ENCODE measurements at regions not wholly inside any gene's neighbourhood (a gene's known extent, or its start where the extent isn't known, plus 50 kb on each side); places are given as distances from the start of the nearest gene placed in this dataset.

DNA sequence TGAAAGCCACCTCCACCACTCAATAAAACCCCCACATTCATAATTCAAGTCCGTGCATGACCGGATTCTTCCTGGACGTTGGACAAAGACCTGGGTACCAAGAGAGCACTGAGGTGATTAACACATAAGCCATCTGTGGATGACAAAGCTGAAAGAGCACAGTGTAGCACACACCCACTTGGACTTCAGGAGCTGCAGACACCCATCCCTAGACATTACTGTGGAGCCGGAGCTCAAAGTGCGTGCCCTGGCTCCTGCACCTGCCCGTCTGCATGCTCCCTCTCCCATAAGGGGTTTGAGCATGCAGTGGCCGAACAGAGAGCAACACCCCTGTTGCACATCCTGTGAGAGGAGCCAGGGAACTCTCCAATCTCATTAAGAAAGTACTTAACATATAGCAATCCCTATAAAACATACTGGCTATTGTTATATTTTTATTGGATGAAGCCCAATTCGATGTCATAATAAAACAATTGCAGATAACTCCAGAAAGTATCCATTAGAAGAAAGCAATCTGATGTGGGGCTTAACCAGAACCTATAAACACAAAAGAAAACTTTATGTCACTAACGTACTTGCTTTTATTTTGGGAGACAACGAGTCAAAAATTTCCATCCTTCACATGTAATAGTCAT lies 1174.2 kb upstream of the C9orf72 start:
- no peak for DNase-seq (ENCODE audit: low spot score)

DNA sequence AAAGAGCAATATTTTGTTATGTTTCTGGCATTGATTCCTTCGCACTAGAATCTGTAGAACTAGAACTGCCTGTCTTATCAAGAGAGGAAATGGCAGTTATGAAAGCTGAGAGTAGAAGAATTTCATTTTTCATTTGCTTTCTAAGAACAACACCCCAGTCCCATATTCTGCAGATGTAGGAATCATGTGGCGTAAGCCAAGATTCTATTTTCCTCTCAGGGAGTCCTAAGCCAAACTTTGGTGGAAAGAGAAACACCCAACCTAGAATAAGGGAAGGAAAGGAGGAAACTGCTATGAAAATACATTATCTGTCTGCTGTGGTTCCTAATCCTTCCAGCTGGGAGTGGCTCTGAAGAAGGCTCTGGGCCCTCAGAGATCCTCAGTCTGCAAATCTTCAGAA lies 1176.9 kb upstream of the C9orf72 start:
- DNase-seq (ENCODE audit: low spot score) = no peak

DNA sequence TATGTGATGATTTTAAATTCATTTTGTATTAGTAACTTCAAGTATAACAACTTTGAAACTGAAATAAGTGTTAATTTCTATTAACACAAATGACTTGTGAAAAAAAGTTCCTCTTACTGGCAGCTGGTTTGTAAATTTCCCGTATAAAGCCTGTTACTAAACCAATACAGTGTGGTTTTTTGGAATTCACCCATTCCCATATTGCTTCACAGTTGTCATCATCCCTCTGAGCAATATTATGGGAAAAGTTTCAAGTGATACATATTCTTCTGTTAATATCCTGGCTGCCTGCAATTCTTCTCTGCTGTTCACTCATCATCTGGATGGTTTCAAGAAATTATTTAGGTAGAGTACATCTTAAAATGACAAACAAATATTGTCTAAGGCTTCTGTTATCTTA lies 1185.1 kb upstream of the C9orf72 start:
- DNase-seq (ENCODE audit: low spot score) = no peak

DNA sequence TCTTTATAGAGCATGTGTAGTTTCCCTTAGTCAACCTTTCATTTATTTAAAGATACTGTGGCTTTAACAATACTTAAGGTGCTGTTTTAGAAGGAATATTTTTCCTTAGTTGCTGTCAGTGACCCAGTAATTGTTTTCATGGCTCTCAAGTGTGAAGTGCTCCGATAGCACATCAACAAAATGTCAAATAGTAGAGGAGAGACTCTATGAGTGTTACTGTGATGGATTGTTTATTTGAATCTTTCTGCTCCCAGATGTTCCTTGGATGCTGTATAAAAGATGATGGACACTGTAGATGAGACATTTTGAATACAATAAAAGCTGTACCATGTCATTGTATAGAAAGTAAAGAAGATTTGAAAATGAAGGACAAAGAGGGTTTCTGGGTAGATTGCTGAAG lies 1185.7 kb upstream of the C9orf72 start:
- DNase-seq (ENCODE audit: low spot score) = no peak

DNA sequence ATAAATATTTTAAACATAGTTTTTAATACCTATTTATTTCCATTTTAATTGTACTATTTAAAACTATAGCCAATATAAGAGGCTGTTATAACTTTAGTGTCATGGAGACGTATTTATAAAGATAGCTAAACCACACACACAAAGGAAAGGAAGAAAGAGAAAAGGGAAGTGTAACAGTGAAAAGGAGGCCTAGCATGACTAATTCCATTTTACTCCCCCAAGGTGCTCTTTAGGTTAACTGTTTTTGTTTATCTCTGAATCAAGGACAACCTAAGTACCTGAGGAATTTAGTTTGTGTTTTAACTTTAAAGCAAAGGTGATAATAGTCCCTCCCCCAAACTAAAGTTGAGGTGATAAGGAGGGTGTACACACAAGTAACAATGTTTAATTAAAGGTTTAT lies 1188.9 kb upstream of the C9orf72 start:
- DNase-seq (ENCODE audit: low spot score) = no peak

DNA sequence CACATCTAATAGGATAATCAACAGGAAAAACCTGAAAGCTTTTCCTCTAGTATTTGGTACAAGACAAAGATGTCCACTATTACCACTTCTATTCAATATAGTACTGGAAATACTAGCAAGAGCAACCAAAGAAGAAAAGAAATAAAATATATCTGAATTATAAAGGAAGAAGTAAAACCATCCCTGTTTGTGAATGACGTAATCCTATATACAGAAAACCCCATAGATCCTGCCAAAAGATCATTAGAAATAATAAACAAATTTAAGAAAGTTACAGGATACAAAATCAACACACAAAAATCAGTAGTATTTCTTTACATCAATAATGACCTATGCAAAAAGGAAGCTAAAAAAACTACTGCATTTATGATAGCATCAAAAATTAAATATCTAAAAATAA lies 1191.3 kb upstream of the C9orf72 start:
- DNase-seq (ENCODE audit: low spot score) = no peak

DNA sequence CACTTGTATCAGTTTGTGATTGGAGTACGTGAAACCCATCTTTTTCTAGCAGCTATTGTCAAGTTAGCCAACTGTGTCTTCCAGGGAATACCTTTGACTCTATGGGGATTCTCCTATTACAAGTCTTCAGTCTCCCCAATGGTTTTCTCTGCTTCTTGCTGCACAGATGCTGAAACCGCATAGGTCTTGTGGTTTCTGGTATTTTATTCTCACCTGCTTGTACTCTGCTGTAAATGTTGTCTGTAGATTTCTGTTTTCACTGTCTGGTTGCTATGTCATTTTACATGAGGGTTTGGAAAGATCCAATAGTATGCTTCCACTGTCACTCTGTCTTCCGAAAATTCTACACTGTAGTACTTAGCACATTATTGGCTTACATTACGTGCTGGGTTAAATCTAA lies 1196.9 kb upstream of the C9orf72 start:
- no peak for DNase-seq (ENCODE audit: low spot score)

DNA sequence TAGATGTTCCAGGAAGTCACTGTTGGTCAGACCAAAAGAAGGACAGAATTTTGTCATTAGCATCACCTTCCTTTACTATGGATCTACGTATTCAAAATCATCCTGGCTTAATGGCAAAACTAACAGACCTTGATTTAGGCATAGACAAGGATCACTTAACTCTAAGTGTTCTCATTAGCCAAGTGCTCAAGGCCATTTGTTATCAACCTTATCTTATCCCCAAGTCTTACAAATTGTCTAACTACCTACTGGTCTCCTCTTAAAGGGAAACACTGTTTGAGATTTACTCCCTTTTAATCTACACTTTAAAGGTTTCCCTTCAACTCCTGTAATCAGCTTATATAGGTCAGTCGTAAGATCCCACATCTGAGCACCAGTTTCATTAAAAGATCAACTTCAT lies 1197.5 kb upstream of the C9orf72 start:
- no peak for DNase-seq (ENCODE audit: low spot score)

DNA sequence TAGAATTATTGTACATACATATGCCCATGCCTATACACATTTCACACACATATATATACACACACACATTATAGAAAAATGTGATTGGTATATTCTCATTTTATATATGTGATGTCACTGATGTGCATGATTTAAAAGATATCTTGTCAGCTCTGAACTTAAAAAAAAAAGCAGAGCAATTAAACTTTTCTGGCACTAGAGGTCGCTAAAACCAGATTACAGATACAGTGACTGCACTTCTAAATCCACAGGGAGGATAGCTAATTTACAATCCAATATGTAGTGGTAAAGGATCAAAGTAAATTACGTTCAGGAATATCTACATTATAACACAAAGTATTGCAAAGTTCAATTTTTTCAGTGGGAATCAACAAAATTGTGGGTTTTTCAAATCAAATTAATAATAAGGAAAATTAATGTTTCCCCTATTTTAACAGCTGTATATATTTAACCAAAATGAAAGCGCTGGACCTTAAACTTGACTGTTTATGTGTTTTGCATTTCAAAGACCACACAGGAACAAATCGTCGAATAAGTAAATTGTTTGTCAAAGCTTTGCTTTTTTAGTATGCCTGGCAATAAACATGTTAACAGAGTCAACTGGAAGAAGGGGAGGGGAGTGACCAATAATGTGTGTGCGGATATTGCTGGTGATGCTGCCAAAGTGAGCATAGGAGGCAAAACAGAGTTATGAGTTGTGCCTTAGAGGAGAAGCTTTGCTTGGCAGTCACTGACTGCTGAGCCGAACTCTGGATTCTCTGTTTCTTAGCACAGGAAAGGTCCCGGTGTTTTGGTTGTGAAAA lies 1201.4 kb upstream of the C9orf72 start:
- no peak for DNase-seq (ENCODE audit: low spot score)

DNA sequence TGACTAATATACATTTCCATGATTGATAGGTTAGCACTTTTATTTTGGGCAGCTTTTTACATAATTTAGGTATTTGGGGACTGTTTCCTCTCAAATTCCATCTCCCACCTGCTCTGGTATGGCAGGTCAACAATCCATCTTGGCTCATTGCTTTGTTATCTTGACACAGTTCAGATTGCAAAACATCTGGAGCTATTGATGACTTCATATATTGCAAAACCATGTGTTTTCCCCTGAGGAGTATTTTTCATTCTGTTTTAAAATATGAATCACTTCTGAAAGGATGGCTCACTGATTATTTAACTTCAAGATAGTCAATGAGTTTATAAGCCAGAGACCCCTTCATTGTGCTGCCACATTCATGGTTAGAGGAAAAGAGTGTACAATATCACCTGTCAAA lies 1206.0 kb upstream of the C9orf72 start:
- no peak for DNase-seq (ENCODE audit: low spot score)

DNA sequence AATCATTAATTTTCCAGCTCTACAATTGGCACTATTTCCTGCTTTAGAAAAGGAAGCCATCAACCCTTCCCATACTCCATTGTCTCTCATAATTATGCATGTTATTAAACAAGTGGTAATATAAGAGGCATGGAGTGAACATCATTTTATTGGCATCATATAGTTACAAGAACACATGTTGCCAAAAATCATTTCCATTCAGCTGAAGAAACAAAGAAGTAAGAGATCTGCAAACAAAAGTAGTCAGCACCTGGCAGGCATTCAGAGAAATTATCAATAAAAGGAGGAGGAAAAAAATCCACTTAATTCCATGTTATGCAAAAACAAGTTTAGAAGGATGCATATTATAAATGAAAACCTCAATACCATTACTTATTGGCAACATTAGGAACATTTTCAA lies 1208.2 kb upstream of the C9orf72 start:
- no peak for DNase-seq (ENCODE audit: low spot score)

DNA sequence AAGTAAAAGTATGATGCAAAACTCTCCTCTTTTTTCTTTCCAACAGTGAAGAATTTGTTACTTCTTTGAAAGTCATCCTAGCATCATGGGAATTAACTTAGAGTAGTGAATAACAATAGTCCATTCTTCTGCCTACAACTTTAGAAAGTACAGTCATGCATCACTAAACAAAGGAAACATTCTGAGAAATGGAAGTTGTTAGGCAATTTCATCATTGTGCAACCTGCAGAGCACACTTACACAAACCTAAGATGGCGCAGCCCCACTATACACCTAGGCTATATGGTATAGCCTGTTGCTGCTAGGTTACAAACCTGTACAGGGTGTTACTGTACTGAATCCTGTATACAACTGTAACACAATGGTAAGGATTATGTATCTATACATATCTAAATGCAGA lies 1209.3 kb upstream of the C9orf72 start:
- DNase-seq (ENCODE audit: low spot score) = no peak

DNA sequence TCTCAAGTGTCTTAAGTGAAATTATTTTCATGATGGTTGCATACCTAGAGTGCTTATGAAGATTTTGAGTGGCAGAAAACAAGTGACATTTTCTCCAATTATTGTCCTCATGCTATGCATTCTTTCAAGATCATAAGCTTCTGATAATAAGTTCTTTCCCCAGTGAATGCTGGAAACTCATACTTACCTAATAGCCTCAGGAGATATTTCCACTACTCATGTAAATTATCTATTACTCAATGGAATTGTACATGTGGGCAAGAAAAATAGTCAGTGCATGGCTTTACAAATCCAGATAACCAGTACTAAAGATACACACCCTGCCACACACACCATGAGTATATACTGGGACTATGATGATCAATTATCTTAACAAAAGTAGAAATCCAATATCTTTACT lies 1219.4 kb upstream of the C9orf72 start:
- no peak for DNase-seq (ENCODE audit: low spot score)

DNA sequence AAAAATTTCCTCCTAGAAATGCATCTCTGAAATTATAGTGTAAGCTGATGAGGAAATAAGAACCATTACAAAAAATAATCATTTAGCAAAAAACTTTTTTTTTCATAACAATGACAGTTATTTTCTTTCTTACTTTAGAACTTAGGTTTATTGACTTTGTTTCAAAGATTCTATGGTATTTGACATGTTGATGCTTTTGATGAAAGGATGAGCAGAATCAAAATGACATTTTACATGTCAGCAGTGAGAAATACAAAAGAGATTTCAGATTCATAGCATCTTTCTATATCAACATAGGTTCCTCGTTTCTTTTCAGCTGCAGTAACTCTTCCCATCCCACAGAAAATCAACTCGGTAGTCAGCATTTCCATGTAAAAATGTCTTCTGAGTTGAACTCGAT lies 1226.6 kb upstream of the C9orf72 start:
- DNase-seq (ENCODE audit: low spot score) = no peak

DNA sequence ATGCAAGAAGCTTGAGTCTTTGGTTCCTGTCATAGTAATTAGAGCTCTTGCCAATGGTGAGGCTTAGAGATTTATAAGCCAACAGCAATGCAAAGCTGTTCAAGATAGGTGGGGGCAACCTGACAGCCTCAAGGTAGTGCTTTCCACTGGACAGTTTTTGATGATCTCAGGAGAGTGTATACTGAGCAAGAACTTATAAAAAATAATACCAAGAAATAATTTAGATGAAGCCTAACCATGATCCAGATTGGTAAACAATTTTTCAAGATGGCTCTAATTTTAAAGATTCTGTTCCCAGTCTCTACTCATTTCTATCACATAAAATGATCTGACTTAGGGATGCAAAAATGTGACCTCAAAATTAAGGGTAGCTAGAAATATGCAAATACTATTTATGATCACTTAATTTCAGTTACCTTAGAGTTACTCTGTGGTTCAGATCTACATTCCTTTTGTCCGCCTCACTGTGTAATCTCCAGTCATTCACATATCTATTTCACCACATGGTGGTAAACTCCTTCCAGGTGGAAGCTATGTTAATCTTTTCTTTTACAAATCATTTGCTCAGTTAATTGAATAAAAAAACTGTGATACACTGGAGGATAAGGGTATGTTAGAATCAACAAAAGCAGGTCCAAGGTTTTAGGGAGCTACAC lies 1228.0 kb upstream of the C9orf72 start:
- no peak for DNase-seq (ENCODE audit: low spot score)

DNA sequence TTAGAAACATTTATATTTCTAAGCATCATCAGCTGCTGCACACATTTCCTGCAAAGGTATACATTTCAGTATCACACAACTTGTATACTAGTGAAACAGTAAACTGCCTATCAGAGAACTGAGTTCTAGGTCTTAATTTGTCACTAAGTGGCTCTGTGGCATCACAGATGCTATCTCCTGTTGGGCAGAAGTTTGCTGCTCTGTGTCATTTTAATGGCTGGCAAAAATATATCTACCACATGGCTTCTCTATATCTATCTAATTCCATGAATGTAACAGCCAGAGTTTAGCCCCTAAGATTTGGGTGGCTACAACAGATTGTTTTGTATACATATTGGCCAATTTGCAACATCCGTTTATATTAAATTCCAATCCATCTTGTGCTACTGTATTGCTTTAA lies 1231.9 kb upstream of the C9orf72 start:
- DNase-seq (ENCODE audit: low spot score) = no peak

DNA sequence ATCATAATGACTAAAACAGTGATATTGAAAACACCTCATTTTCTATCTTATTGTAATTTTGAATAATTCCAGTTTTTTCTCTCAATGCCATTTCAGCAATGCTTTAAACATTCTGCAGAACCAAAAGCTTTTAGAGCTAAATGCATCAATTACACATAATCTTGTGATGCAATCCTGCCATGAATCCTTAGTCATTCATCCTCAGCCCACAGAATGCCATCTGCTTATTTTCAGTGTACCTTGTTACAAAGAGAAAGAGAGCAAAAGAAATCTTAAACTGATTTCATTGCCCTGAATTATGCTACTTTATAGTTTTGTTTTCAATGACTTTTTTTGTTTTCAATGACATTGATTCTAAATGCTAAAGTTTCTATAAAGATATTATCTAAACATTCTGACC lies 1234.8 kb upstream of the C9orf72 start:
- no peak for DNase-seq (ENCODE audit: low spot score)

DNA sequence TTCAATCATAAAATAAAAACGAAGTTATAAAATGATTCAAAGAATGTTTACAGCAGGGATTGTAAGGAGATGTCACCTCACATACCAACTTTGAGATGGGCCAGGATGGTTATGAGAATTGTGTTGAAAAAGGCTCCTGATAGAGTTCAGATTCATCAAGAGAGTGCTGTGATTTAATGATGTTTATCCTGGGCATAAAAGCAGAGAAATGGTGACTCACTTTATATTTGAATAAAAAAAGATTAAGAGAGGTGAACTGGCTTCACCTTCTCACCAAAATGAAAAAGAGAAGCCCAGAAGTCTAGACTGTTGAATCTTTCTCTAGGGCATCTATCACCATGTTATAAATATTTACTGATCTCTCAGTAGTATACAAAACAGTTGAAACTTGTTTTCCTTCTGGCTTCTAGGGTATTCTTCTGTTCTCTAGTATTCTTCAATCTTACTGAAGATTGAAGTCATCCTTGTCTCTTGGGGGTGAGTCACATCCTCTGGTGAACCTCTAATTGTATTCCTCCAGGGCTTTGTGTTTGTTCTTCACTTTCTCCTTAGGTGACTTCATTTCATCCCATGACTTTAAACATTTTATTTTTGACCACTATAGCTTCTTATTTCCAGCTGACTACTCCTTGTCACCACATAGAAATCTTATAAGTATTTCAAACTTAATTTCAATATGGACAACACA lies 1237.3 kb upstream of the C9orf72 start:
- no peak for DNase-seq (ENCODE audit: low spot score)

DNA sequence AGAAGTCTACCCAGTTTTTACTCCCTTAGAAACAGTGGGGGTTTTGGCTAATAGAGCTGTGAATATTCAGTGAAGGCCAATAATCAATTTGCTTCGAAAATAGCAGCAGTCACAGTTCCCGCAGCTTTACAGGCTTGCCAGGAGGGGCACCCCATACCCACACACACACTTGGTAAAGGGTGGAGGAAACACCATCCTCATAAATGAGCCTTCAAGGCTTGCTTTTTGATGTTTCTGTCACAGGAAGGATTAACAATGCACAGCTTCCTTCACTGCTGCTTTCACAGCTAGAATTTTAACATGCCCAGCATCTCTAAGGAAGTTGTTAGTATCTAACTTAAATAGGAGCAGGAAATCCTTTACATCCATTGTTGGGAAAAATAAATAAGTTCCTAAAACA lies 1247.5 kb upstream of the C9orf72 start:
- no peak for DNase-seq (ENCODE audit: low spot score)

DNA sequence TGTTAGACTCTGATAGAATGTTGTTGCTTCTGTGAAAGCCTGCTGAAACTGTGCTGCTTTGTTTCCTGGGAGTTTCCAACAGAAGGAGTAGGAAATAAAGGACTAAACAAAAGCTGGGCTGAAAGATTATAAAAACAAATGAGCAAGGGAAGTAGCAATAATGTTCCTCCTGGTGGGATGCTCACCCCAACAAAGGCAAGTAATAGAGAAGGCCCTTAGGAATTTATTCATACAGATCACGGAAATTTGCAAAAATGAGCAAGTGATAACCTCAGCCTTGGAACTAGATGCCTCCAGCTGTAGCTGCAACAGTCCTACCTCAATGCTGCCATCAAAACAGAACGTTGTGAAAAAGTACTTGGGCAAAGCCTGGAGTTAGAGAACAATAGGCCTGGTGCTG lies 1248.0 kb upstream of the C9orf72 start:
- DNase-seq (ENCODE audit: low spot score) = no peak

DNA sequence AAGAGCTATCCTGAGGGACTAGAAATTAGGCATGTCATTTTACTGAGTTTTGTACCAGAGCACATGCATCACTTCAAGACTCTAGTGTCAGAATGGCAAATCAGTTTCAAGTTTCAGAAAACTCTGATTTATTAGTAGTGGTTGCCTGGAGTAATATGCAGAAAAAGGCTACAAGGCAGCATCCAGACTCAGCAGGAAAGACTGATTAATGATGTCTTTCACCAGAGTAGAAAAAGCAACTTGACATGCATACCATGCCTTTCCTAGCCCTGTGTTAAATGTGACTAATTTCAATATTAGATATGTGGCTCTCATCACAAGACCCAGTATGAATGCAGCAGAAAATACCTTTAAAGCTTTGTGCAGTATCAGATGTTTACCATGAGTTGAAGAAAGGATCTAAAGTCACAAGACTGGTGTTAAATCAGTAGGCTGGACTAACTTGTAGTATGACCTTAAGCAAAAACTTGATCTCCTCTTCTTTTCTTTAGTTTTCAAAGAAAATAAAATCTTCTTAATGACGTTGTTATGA lies 1251.2 kb upstream of the C9orf72 start:
- DNase-seq (ENCODE audit: low spot score) = no peak

DNA sequence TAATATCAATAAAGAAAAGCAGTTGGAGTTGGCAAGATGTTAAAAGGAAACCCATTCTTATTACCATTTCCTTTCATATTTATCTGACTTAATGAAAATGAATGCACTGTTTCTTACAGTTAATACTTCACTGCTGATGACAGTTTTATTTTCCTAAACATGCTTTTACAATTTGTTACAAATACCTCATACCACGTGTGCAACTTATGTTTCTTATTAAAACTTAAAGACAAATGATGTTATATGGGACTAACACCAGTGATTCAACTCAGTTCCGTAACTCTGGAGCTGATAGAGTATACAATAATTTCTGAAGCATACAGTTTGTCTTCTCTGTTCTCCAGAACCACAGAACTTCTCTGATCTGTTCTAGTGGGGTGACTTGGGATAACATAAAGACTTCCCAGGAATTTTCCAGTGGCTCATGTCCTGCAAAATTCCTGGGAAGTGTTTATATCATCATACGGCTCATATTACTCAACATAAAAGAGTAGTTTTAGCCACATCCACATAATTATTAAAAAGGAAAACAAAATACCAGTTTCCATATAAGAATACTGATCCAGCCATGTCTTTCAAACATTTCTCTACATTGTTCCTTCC lies 1259.0 kb upstream of the C9orf72 start:
- no peak for DNase-seq (ENCODE audit: low spot score)

Measured in AG08395 (cell line).